Nephron (organoid): ENCODE measurements at regions not wholly inside any gene's neighbourhood (a gene's known extent, or its start where the extent isn't known, plus 50 kb on each side); places are given as distances from the start of the nearest gene placed in this dataset.

Experiments
- H3K27ac Mint-ChIP-seq, 3 experiments: 2 replicates each; pipeline ENCODE4 v1.8.0; 2020; ENCODE audit warnings: mixed read lengths in 3 of 3, mild to moderate bottlenecking in 2 of 3, moderate library complexity in 1 of 3
- H3K27me3 Mint-ChIP-seq: 2 replicates; pipeline ENCODE4 v1.8.0; 2021; ENCODE audit warnings: low read depth, mild to moderate bottlenecking, moderate library complexity, mixed read lengths
- H3K36me3 Mint-ChIP-seq: 2 replicates; pipeline ENCODE4 v1.8.0; 2020; ENCODE audit warnings: low read depth, mixed read lengths
- H3K4me1 Mint-ChIP-seq: 2 replicates; pipeline ENCODE4 v1.8.0; 2020; ENCODE audit warnings: mixed read lengths
- H3K4me3 Mint-ChIP-seq, 3 experiments: 2 replicates each; pipeline ENCODE4 v1.8.0; 2020; ENCODE audit warnings: mild to moderate bottlenecking in 3 of 3, mixed read lengths in 3 of 3, moderate library complexity in 2 of 3
- H3K9me3 Mint-ChIP-seq: 2 replicates; pipeline ENCODE4 v1.8.0; 2020; ENCODE audit warnings: mixed read lengths
- CTCF ChIP-seq, 3 experiments: fragments of 200-600 bp; sonication (generic); IDR thresholded peaks; one replicate each; pipeline ENCODE4 v1.5.0; 2021; ENCODE audit warnings: antibody characterized with exemption in 3 of 3; ENCODE audit not compliant: unreplicated experiment in 3 of 3

DNA sequence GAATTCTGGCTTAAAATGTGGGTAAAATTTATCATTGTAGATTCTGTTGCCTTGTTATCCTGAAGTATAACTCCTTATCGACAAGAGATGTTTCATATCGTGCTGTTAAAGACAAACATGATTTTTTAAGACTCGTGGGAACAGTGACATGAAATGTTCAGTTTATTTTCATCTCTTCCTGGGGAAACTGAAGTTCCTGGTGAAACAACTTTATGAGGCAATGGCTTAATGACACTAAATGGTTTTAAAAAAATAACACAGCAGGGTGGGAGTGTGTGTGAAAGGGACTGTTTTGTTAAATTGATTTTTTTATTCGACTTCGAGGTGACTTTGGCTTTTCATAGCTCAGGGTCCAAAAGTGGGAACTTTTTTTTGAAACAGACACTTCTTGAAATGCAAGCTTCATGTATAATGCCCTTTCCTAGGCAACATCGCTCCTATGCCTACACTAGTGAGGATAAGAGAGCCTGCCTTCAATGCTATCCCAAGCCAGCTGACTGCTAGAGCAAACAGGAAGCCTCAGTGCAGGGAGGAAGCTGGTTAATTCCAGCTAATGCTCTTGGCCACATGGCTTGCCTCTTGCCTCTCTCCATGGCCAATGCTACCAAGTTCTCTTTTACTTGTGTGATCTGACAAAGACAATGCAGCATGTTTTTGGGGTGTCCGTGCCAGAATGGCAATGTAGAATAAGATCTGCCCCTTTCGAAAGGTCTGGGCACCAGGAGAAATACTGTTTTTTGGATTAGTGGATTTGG, 57.8 kb downstream of the PABIR2 start:
- Mint-ChIP-seq H3K4me1 (peaks cover 77% of the 10 kb centered on the region), H3K9me3 (peaks cover 4% of the 10 kb centered on the region), H3K27ac (peak overlapping the region; percentile 61 to 98 (median 98)), H3K27me3 (no peaks in the 10 kb centered on the region), H3K36me3 (no peaks in the 10 kb centered on the region), H3K4me3 (no peak overlapping the region)
- no peak for TF ChIP-seq CTCF (IDR thresholded peaks at IDR 0.05; ENCODE audit: unreplicated experiment in 3 of 3)

GRCh38 chrX:134738445-134738844, 58.6 kb downstream of the PABIR2 start:
- no peak overlapping the region for H3K4me3 Mint-ChIP-seq
- no peaks in the 10 kb centered on the region for H3K27me3 Mint-ChIP-seq
- H3K36me3 Mint-ChIP-seq = no peaks in the 10 kb centered on the region
- H3K4me1 Mint-ChIP-seq = peaks cover 81% of the 10 kb centered on the region
- H3K27ac Mint-ChIP-seq = peak overlapping the region; percentile 98
- H3K9me3 Mint-ChIP-seq = peaks cover 4% of the 10 kb centered on the region
- TF ChIP-seq CTCF (IDR thresholded peaks at IDR 0.05; ENCODE audit: unreplicated experiment in 3 of 3) = no peak

GRCh38 chrX:134737721-134738369, 59.2 kb downstream of the PABIR2 start:
- Mint-ChIP-seq H3K27me3 (no peaks in the 10 kb centered on the region), H3K27ac (peak overlapping the region; percentile 98), H3K36me3 (no peaks in the 10 kb centered on the region), H3K4me3 (peak overlapping the region in 2 of 3 experiments; percentile 6 to 31), H3K9me3 (peaks cover 8% of the 10 kb centered on the region), H3K4me1 (peaks cover 81% of the 10 kb centered on the region)
- TF ChIP-seq CTCF (IDR thresholded peaks at IDR 0.05; ENCODE audit: unreplicated experiment in 3 of 3) = no peak

DNA sequence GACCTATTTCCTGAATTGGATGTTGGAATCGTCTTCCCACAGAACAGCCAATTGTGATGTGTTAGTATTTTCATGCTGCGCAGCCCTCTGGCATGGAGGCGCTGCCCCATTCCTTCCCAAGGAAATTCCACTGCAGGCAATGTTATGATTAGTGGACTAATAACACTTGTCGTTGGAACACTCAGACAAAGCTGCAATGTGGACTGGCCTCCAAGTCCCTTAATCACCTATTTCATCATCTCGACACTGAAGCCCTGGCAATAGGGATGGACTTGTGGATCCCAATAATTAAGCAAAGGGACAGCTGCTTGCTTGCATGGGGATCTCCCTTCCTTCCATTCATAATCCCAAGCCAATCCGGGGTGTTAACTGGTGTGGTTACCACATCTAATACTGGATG, 59.9 kb downstream of the PABIR2 start:
- Mint-ChIP-seq H3K4me1 (peaks cover 85% of the 10 kb centered on the region), H3K9me3 (peaks cover 10% of the 10 kb centered on the region), H3K27ac (peak overlapping the region; percentile 98), H3K4me3 (peak overlapping the region in 2 of 3 experiments; percentile 22 to 46), H3K27me3 (no peaks in the 10 kb centered on the region), H3K36me3 (no peaks in the 10 kb centered on the region)
- TF ChIP-seq CTCF (IDR thresholded peaks at IDR 0.05; ENCODE audit: unreplicated experiment in 3 of 3) = no peak

GRCh38 chrX:134736356-134736755, 60.6 kb downstream of the PABIR2 start:
- Mint-ChIP-seq H3K4me1 (peaks cover 85% of the 10 kb centered on the region), H3K27me3 (no peaks in the 10 kb centered on the region), H3K27ac (peak overlapping the region; percentile 98), H3K36me3 (no peaks in the 10 kb centered on the region), H3K4me3 (peak overlapping the region in 1 of 3 experiments; percentile 18), H3K9me3 (peaks cover 7% of the 10 kb centered on the region)
- no peak for TF ChIP-seq CTCF (IDR thresholded peaks at IDR 0.05; ENCODE audit: unreplicated experiment in 3 of 3)
